Gastrocnemius medialis (tissue), 4 donors: ENCODE measurements at regions not wholly inside any gene's neighbourhood (a gene's known extent, or its start where the extent isn't known, plus 50 kb on each side); places are given as distances from the start of the nearest gene placed in this dataset.

ENCODE experiments used
- POLR2A ChIP-seq, 2 donors: fragments of 450-650 bp; IDR thresholded peaks; one replicate each; pipeline ENCODE4 v1.6.1; 2017; ENCODE audit warnings: antibody characterized with exemption in 2 of 2, mild to moderate bottlenecking in 2 of 2, moderate library complexity in 2 of 2
- TF ChIP-seq, protein P1 (sequence below), 5 experiments: fragments of 450-650 bp in 3 of 5; fragments of 200-600 bp in 2 of 5; sonication (generic) in 2 of 5; IDR thresholded peaks in 4 of 5; conservative IDR thresholded peaks in 1 of 5; 1 replicate in 4 of 5; 2 replicates in 1 of 5; pipeline ENCODE4 v1.5.1; 2016 to 2019; ENCODE audit warnings: antibody characterized with exemption in 5 of 5, mild to moderate bottlenecking in 3 of 5, moderate library complexity in 3 of 5

DNA sequence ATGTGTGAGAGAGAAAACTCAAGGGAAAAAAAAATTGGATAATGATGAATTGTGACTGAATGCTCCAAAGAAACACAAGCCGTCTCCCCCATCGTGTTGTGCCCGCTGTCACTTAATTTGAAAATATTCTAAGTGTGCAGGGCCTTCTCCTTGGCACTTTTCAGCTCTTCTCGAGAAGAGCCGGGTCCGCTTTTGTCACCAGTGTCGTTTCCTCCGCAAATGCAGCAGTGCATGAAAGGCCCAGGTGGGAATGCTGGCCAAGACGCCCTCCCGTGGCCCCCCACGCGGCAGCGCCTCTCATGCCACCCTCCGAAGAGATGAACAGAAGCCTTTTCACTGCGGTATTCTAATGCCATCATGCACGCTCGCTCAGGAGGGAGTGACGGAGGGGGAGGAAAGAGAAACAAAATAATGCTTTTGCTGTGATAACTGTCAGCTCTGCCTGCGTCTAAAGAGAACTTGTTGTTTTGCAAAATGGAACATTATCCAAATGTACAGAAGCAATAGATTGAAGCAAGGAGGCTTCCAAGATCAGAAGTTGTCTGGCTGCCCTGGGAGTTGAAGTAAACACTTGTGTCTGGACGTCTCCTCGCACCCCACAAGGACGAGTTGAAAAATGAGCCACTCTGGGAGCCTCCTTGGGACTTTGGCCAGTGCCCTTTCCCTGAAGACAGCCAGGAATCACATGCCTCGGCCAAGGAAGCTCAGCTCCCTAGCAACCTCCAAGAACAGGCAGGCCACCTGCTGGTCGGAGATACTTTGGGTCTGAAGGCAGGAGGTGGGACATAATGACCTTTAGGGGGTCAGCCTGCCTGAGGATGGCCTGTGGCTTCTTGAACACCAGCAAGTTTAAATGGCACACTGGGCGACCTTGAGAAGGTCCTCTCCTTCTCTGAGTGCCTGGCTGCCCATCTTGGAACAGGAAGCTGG is 166.1 kb upstream of the ZC3H12A start:
- TF ChIP-seq, protein P1, sequence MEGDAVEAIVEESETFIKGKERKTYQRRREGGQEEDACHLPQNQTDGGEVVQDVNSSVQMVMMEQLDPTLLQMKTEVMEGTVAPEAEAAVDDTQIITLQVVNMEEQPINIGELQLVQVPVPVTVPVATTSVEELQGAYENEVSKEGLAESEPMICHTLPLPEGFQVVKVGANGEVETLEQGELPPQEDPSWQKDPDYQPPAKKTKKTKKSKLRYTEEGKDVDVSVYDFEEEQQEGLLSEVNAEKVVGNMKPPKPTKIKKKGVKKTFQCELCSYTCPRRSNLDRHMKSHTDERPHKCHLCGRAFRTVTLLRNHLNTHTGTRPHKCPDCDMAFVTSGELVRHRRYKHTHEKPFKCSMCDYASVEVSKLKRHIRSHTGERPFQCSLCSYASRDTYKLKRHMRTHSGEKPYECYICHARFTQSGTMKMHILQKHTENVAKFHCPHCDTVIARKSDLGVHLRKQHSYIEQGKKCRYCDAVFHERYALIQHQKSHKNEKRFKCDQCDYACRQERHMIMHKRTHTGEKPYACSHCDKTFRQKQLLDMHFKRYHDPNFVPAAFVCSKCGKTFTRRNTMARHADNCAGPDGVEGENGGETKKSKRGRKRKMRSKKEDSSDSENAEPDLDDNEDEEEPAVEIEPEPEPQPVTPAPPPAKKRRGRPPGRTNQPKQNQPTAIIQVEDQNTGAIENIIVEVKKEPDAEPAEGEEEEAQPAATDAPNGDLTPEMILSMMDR (IDR thresholded peaks at IDR 0.05 in 4 of 5, conservative IDR thresholded peaks at IDR 0.05 in 1 of 5): no peak
- no peak for TF ChIP-seq POLR2A (IDR thresholded peaks at IDR 0.05)
